ENCODE measurements at regions not wholly inside any gene's neighbourhood (a gene's known extent, or its start where the extent isn't known, plus 50 kb on each side); places are given as distances from the start of the nearest gene placed in this dataset.

- H3K27me3 ChIP-seq, result no peaks in the 10 kb centered on the region
- 48 to 84% (median 69%) methylated on average over 1 of the region's 1 CpG for WGBS, 5 donors
- no peak for DNase-seq
These were observed 198.9 kb upstream of the ZC3H12C start for GRCh38 chr11:109894242-109894641.

GRCh38 chr11:109898592-109898991 lies 194.6 kb upstream of the ZC3H12C start:
- H3K27ac ChIP-seq, result no peak overlapping the region
- no peaks in the 10 kb centered on the region for H3K27me3 ChIP-seq
- TF ChIP-seq POLR2AphosphoS5 (IDR thresholded peaks at IDR 0.05) (no peak), EP300 (IDR thresholded peaks at IDR 0.05) (no peak), CTCF (IDR thresholded peaks at IDR 0.05) (no peak), POLR2A (IDR thresholded peaks at IDR 0.05) (no peak)
- H3K4me3 ChIP-seq, result no peak overlapping the region
- intact Hi-C loops (cut with DNase I; ENCODE audit: low total_unique reads), result no loop called here
- no peak for DNase-seq
- H3K9me3 ChIP-seq, result peaks cover 0 to 30% (median 25%) of the 10 kb centered on the region in 4 donors
- 75 to 82% (median 78%) methylated on average over 2 of the region's 2 CpGs for WGBS, 5 donors
- no peaks in the 10 kb centered on the region for H3K36me3 ChIP-seq
- H3K4me1 ChIP-seq, result no peaks in the 10 kb centered on the region

More at GRCh38 chr11:109894242-109894641, 198.9 kb upstream of the ZC3H12C start:
- Histone ChIP-seq H3K27ac (no peak overlapping the region), H3K9me3 (peaks cover 0 to 12% (median 11%) of the 10 kb centered on the region in 4 donors), H3K4me3 (no peak overlapping the region), H3K36me3 (no peaks in the 10 kb centered on the region), H3K4me1 (no peaks in the 10 kb centered on the region)
- TF ChIP-seq CTCF (IDR thresholded peaks at IDR 0.05), result no peak
- no peak for TF ChIP-seq POLR2A (IDR thresholded peaks at IDR 0.05)
- no peak for TF ChIP-seq POLR2AphosphoS5 (IDR thresholded peaks at IDR 0.05)
- no peak for TF ChIP-seq EP300 (IDR thresholded peaks at IDR 0.05)
- intact Hi-C loops (cut with DNase I; ENCODE audit: low total_unique reads), result no loop called here

GRCh38 chr11:109902764-109903433 lies 190.3 kb upstream of the ZC3H12C start:
- DNase-seq, result no peak

GRCh38 chr11:109911488-109911887 lies 181.7 kb upstream of the ZC3H12C start:
- Histone ChIP-seq H3K9me3 (no peaks in the 10 kb centered on the region), H3K27me3 (no peaks in the 10 kb centered on the region), H3K27ac (no peak overlapping the region), H3K4me1 (peaks cover 0 to 6% (median 0%) of the 10 kb centered on the region in 4 donors), H3K36me3 (no peaks in the 10 kb centered on the region), H3K4me3 (no peak overlapping the region)
- 18 to 55% (median 34%) methylated on average over 2 of the region's 2 CpGs for WGBS, 5 donors
- TF ChIP-seq EP300 (IDR thresholded peaks at IDR 0.05) (no peak), CTCF (IDR thresholded peaks at IDR 0.05) (no peak), POLR2A (IDR thresholded peaks at IDR 0.05) (no peak), POLR2AphosphoS5 (IDR thresholded peaks at IDR 0.05) (no peak)
- no peak for DNase-seq
- intact Hi-C loops (cut with DNase I; ENCODE audit: low total_unique reads), result no loop called here

More at GRCh38 chr11:109902764-109903433, 190.3 kb upstream of the ZC3H12C start:
- Histone ChIP-seq H3K4me3 (no peak overlapping the region), H3K4me1 (no peaks in the 10 kb centered on the region), H3K27me3 (no peaks in the 10 kb centered on the region), H3K36me3 (no peaks in the 10 kb centered on the region), H3K27ac (no peak overlapping the region), H3K9me3 (peaks cover 0 to 28% (median 24%) of the 10 kb centered on the region in 4 donors)
- TF ChIP-seq EP300 (IDR thresholded peaks at IDR 0.05) (no peak), CTCF (IDR thresholded peaks at IDR 0.05) (no peak), POLR2AphosphoS5 (IDR thresholded peaks at IDR 0.05) (no peak), POLR2A (IDR thresholded peaks at IDR 0.05) (no peak)
- intact Hi-C loops (cut with DNase I; ENCODE audit: low total_unique reads), result no loop called here
- WGBS, 5 donors, result 64 to 73% (median 69%) methylated on average over 5 of the region's 5 CpGs
